ELR (cell line): ENCODE measurements at regions not wholly inside any gene's neighbourhood (a gene's known extent, or its start where the extent isn't known, plus 50 kb on each side); places are given as distances from the start of the nearest gene placed in this dataset.
"Not testable (repeated sequence)": the region's sequence is repeated elsewhere in the genome, so short reads cannot be mapped to it uniquely, and the experiment has no call there.

Experiments used
- DNase-seq: peaks from one replicate; pipeline ENCODE4 v3.0.0-alpha.2; 2015; ENCODE audit warnings: low read depth

DNA sequence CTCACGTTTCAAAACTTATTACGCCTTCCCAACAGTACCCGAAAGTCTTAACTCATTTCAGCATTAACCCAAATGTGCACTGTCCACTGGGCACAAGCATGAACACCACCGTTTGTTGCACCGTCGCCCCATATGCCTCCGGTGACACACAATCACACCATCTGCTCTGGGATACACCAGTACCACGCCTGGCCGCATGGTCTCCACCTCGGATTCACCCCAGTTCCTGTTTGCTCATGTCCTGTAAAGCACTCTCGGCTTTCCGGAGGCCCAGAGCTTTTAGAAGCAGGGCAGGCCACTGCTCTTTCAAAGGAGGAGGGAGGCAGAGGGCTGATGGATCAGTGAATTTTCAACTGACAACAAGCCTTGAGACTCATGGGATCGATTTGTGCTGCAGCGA, 1570.0 kb upstream of the DEFB115 start:
- DNase-seq = no peak

DNA sequence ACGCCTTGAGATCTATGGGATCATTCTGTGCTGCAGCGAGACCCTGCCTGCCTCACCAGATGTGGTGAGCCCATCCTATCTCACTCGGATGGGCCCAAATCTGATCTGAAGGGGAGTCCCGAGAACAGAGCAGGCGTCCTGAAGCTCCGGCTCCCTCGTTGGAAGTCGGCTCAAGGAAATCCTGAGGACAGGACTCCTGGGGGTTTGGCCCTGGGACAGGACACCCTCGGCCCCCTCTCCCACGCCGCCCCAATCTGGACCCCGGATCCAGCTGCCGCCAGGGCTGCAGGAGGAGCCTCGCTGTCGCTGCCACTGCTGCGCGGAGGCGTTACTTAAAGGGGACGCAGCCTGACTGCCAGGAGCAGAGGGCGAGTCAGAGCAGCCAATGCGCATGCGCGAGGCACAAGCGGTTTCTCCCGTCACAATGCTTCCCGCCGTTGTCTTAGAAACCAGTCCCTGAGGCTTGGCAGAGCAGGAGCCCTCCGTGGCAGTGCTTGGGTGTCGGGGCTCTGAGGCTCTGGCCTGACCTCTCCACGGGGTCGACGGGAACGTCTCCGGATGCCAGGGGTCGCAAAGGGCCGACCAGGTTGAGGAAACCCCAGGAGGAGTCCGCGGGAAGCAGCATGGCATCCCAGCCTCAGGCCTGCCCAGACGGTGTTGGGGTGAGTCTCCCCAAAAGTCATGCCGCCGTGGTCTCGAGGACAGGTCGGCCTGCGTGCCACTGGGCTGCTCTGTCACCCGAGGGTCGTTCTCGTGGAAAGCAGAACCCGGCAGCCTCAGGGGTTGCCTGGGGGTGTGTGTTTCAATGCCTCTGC, 1567.8 kb upstream of the DEFB115 start:
- no peak for DNase-seq

DNA sequence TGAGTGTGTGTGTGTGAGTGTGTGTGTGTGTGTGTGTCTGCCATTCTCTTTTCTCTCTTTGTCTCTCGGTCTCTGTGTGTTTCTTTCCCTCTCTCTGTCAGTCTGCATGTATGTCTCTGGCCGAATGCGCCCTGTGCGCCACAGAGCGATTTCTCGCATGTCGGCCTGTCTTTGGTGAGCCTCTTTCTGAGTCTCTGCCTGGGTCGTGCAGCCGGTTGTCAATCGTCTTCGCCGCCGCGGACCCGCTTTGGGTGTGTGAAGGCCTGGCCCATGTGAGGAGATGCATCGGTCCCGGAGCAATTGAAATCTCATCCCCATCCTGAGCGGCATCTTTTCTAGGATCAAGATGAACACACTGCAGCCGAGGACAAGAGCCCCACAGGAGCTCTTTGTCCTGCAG, 1567.2 kb upstream of the DEFB115 start:
- no peak for DNase-seq

DNA sequence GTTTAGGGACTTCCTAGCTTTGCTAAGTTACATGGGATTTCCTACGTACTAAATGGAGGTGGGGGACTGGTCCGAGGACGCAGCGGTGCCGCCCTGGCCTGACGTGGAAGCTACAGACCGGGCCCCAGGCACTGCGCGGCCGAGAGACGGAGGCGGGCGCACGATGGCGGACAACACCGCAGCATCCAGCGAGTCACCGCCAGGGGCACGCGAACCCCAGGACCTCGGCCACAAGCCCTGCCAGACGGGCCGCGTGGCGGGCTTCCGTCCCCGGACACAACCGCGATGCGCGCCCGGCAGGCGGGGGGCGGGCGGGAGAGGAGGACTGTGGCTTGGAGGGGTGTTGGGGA, 1516.9 kb upstream of the DEFB115 start:
- no peak for DNase-seq

DNA sequence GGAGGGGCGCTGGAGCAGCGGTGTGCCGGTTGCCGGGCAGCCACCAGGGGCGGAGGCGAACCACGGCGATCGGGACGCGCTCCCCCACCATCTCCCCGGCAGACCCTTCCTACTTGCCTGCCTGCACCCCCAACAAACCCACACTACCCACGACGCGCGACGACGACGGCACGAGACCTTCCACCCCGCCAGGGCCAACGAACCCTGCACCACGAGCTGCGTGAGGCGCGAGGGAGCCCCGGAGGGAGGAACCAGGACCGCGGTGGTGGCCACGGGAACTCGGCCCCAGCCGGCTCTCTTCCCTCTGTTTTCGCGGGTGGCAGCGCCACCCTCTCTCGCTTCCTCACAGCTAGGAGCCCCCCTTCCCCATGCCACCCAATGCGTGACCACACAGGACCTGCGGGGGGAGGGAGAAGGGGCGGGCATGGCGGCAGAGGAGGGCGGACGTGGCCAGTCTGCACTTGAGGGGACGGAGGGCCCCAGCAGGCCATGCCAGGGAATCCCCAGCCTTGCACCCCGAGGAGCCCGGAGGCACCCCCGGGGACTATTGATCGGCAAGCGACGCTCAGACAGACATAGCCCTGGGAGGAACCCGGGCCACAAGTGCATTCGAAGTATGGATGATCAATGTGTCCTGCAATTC, 1516.4 kb upstream of the DEFB115 start:
- DNase-seq = no peak

DNA sequence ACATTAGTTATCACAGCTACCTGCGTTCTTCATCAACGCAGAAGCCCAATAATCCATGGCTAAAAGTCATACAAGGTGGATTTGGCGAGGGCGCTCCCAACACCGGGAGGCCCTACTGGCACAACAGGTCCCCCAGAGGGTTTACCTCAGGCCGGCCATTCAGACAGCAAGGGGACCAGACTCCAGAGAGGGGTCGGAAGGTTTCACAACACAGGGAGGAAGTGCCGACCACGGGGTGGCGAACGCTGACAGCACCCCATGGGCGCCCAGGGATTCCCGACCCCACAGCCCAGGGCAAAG, 1515.9 kb upstream of the DEFB115 start:
- DNase-seq = no peak

DNA sequence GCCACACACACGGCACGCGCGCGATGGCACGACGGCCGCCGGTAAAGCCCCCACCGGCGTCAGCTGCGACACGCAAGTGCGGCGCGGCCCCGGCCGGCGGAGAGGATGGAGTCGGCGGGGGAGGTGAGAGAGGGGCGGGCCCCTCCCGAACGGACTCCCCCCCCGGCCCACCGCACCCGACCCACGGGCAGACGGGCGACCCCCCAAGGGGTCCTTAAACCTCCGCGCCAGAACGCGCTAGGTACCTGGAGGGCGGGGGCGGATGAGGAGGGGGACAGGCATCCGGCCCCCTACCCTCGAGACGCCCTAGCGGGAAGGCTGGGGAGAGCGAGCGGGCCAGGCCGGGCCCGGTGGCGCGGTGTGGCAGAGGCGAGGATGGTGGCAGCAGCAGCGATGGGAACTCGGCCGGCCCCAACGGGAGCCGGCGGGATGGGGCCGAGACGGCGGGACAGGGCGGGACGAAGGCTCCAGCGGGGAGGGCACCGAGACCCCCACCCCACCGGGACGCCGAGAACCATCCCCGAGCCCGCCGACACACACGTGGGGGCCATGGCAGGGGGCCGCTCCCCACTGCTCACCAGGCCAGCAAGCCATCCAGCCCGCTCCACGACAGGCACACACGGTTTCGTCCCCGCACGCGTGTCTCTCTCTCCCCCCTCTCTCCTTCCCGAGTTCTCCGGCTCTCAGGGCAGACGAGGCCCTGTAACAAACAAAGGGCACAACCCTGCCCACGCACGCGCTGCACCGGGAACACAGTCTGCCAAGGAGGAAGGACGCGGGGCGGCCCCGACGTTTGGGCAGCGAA, 1515.4 kb upstream of the DEFB115 start:
- DNase-seq = no peak

DNA sequence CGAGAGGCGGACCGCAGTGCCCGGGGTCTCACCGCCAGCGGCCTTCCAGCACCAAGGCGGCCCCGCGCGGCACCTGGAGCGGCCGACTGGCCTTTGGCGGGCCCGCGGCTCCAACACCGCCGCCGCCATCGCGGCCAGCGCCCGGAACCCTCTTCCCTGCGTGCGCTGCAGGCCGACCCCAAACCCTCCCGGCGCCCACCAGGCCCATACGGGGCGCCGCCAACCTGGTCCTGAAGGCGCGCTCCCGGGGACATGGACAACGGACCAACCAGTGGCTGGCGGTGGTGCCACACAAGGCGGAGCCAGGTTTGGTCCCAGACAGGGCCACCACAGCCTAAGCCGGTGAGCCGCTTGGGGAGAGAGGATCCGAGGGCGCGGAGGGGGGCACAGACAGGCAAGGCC, 1514.8 kb upstream of the DEFB115 start:
- no peak for DNase-seq

DNA sequence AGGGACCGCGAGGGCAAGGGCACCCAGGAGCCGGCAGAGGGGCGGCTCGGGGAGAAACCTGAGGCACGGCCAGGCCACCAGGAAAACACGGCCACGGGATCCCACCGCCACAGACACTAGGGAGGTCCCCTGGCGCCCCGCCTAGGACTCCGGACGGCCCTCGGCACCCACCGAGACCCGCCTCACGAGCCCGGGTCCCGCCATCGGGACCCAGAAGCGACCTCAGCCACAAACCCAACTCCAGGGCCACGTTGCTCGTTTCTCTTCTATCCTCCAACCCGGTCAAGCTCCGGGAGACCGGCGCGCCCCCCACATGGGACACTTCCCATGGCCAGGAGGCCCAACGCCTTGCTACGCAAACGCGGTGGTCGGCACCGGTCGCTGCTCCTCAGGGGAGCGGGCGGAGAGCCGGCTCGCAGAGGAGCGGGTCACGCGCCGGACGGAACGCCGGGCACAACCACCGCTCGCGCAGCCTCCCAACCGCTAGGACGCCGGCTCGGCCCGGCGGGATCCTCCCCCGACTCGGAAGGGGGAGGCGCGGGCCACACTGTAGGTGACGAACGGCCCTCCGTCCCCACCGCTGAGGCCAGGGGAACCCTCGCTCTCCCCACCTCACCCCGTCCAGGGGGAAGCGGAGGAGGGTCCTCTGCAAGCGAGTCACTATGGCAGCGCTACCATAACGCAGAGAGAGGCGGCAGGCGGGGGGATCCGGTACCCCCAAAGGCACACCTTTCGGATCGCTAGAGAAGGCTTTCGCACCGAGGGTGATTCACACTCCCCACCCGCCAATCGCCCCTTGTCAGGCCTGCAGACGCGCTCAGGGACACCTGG, 1514.1 kb upstream of the DEFB115 start:
- DNase-seq = no peak

DNA sequence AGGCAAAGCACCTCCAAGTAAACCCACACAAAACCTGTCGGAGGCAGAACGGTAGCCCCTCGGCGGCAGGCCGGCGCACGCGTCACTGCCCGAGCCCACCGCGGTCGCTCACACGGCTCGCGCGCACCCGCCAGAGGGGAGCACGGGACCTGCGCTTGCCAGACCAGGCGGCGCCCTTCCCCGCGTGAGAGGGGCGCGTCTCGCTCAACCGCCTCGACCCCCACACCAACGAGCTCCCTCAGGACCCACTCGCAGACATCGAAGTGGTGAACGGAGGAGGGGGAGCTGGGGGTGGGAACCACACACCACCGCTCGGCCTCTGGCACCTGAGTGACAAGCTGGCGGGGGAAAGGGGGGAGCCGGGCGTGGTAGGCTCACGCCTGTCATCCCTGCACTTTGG, 1513.4 kb upstream of the DEFB115 start:
- DNase-seq = no peak

DNA sequence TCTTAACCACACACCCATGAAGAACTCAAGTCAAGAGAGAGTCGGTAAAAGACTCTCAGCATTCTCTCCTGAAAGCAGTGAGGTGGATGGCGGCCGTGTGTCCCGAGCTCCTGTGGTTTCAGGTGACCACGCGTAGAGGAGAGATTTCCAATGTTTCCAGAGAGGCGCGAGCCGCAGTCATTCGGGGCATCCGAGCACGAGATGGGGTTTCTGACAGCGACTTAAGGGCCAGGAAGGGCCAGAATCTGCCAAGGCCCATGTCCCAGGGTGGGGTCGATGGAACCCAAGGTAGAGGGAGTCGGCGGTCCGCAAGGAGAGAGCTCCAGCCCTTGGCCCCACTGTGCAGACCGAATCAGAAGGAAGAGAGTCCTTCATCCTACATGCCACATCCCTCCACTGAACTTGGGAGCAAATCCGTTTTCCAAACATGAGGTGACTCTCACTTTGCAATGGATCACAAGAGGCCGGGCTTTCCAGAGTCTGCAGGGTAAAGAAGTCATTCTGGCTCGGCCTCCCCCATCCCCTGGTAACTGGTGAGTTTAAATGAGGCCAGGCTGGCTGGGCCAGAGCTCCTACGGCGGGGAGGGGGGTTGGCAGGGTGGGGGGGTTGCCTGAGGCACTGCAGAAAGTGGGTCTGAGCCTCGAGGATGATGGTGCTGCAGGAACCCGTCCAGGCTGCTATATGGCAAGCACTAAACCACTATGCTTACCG, 1511.8 kb upstream of the DEFB115 start:
- DNase-seq = not testable (repeated sequence)

DNA sequence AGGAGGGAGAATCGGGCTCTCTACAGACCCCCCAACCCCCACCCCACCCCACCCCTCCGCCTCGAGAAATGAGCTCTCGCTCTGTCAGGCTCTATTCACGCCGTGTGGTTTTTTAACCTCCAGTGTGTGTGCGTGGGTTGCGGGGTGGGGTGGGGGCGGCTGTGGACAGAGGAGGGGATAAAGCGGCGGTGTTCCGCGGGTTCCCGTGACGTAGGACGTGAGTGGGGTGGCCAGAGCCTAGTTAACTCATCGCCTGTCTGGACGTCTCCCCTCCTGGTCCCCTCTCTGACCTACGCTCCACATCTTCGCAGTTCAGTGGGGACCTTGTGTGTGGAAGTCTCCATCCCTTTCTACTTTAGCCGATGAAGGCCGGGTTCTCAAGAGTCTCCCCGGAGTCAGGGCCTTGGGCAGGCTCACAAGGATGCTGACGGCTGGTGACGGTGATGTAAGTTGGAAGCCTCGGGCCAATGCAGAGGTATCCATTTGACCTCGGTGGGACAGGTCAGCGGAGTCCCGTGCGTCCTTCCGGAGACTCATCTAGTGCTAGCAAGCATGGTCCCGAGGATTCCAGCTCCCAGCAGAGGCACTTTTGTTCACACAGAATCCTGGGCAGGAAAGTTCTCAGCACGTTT, 1507.1 kb upstream of the DEFB115 start:
- DNase-seq = no peak

DNA sequence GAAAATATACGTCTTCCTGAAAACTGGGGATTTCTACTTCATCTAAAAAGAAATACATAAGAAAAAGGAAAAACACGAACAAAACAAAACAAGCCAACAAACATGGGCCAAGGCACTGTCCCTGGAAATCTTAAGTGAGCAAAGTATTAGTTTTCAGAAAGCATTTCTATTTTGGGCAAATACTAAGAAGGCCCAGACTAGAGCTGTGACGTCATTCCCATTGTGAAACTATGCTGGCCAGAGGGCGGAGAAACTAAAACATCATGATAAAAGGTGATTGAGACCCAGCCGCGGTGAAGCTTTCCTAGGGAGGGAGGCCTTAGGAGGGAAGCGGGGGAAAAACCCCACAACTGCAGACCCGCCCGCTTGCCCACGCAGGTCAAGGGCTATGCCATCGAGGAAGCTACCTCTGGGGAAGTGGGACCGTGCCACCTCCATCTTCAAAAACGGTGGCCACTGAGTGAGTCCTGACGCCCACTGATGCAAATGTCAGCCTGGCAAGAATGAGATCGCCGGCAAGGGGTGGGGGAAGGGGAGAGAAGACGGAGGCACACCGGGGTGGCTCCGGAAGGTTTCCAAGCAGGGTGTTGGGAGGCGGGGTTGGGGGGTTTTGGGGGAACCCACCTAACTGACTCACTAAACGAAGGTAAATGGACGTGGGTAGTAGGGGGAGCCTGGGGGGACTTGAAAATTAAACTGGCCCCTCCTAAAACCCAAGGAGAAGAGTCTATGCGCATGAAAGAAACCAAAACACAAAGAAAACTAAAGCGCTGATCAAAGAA, 1504.6 kb upstream of the DEFB115 start:
- DNase-seq = not testable (repeated sequence)

DNA sequence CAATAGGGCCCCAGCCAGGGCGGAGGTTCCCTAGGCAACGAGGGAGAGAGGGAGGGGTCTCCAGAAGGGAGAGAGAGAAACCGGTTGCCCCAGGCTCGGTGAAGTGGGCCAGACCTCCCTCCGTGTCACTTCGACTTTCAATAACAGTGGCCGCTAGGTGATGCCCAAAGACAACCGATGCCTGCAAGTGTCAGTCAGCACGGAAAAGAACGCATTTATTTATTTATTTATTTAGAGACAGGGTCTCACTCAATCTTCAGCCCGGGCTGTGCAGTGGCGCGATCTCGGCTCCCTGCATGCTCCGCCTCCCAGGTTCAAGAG, 1504.1 kb upstream of the DEFB115 start:
- not testable (repeated sequence) for DNase-seq

DNA sequence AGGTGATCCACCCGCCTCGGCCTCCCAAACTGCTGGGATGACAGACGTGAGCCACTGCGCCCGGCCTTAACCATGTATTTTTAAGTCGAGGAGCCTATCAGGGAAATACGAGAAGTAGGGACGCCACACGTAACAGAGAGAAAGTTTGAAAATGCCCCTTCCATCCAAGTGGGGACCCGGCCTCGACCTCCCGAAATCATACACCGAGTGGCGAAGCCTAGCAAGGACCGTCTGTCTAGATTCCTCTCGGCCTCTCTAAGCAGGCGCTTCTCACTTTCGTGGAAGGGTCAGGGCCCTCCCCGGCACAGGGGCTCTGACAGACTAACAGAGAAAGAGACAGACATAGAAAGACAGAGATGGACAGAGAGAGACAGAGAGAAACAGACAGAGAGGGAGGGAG, 1503.6 kb upstream of the DEFB115 start:
- DNase-seq = not testable (repeated sequence)

DNA sequence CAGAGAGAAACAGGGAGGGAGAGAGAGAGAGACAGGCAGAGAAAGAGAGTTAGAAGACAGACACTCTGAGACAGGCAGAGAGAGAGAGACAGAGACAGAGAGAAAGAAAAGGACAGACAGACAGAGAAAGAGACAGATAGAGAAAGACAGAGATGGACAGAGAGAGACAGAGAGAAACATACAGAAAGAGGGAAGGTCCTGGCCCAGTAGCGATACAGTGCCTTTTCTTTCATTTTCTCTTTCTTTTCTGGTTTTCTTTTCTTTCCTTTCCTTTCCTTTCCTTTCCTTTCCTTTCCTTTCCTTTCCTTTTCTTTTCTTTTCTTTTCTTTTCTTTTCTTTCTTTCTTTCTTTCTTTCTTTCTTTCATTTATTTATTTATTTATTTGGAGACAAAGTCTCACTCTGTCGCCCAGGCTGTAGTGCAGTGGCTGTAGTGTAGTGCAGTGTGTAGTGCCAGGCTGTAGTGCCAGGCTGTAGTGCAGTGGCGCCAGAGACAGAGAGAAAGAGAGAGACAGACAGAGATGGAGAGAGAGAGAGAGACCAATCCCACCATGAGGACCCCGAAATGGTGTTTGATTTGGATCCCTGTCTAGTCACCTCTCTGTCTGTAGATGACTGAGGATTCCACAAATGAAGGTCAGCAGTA, 1501.5 kb upstream of the DEFB115 start:
- DNase-seq = not testable (repeated sequence)

DNA sequence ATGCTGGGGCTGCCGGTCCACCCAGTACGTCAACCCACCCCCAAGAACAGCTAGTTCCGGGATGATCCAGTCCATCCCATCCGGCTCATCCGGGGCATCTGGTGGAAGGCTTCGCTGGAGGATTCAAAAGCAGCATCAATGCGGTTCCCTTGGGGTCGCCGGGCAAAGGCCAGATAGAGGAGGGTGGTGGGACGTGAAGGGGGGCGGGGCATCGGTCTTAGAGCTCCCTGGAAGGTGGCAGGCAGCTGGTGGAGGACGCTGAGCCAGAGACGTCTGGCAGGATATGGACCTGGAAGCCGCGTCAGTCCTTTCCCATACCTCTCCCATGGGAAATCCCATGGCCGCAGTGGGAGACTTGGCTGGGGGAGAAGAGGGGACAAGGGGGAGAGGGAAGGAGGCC, 1500.8 kb upstream of the DEFB115 start:
- DNase-seq = no peak

DNA sequence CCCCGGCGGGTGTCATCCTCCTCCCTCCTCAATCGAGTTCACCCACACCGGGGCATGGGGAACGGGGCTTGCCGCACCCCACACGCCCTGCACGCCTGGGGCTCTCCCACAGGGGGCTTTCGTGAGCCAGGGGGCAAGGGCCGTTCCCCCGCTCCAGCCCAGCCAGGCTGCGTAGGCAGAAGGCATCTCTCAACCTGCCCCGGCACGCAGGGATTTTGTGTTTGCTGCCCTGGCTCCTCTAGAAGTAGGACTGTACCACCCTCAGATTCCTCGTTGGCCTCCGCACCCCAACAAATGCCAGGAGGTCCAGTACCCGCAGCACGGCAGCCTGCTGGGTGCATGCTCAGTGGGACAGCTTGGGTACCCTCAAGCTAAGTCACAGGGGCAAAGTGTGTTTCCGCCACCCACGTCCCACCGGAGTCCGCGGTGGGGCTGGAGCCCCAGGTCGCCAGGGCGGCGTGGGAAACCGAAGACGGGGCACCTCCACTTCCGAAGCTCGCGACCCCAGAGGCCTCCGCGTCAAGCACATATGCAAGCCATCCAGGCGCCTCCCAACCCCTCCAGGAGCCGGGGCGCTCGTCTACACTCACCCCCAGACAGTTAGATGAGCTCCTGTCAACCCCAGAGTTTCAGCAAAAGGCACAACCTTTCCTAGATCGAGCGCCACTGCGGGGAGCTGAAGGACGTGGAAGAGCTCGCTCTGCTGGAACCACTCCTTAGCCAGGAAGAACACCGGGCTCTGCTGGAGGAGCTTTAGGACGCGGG, 1495.7 kb upstream of the DEFB115 start:
- DNase-seq = not testable (repeated sequence)

DNA sequence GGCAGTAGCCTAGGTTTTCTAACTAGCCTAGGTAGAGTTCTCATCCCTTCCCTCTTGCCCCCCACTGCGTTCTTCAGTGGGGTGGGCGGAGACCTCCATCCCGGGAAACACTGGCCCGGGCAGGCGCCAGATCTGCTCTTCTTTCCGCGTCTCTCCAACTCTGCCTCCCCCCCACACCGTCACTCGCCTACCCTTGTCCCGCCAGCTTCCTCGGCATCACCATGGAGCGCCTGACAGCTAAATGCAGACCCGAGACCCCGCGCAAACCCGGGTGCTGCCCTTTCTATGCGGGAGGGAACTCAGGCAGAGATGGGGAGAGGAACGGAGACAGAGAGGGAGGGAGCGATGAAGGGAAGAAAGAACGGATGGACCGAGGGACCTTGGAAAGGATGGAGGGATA, 1494.8 kb upstream of the DEFB115 start:
- DNase-seq = no peak
